ENCODE measurements at regions not wholly inside any gene's neighbourhood (a gene's known extent, or its start where the extent isn't known, plus 50 kb on each side); places are given as distances from the start of the nearest gene placed in this dataset.
A peak's percentile ranks its signal among the peaks of the same experiment; 100 is the strongest.
"Not testable (repeated sequence)": the region's sequence is repeated elsewhere in the genome, so short reads cannot be mapped to it uniquely, and the experiment has no call there.

GRCh38 chr20:17822540-17823408, 123.0 kb downstream of the BANF2 start:
- H3K27ac ChIP-seq (replicated peaks; ENCODE audit: low read length): no peak overlapping the region
- H3K14ac ChIP-seq (ENCODE audit: low read length): no peak overlapping the region

GRCh38 chr20:17822039-17822438, 122.3 kb downstream of the BANF2 start:
- H3K4me1 ChIP-seq (ENCODE audit: control insufficient read depth in 2 of 2, insufficient read depth in 1 of 2, low read depth in 1 of 2, low read length in 2 of 2): no peaks in the 10 kb centered on the region
- H3K4me3 ChIP-seq (ENCODE audit: low read length in 2 of 2): peak overlapping the region in 1 of 2 donors; percentile 9
- no CpG with 5 or more reads among the region's 5 CpGs for WGBS, 2 donors (ENCODE audit: extremely low coverage in 2 of 2, insufficient read length in 2 of 2, insufficient replicate concordance in 1 of 2)
- H2AK5ac ChIP-seq (ENCODE audit: low read depth, low read length): no peak overlapping the region
- no peak overlapping the region for H2BK15ac ChIP-seq (ENCODE audit: low read length)
- no peak overlapping the region for H4K8ac ChIP-seq (ENCODE audit: low read depth, low read length)
- no peak overlapping the region for H3K9ac ChIP-seq (ENCODE audit: low read depth, low read length, poor library complexity)
- no peak overlapping the region for H3K4me2 ChIP-seq (ENCODE audit: insufficient read depth, low read length, poor library complexity, severe bottlenecking)
- H3K27ac ChIP-seq (replicated peaks; ENCODE audit: low read length): no peak overlapping the region
- H2BK12ac ChIP-seq (ENCODE audit: low read length): no peak overlapping the region
- no peak for DNase-seq (ENCODE audit: low spot score)
- H4K91ac ChIP-seq (ENCODE audit: low read depth, low read length, poor library complexity): no peak overlapping the region
- H3K36me3 ChIP-seq (replicated peaks in 1 of 2; ENCODE audit: control insufficient read depth in 2 of 2, insufficient read depth in 2 of 2, low read length in 2 of 2): no peaks in the 10 kb centered on the region
- peaks cover 0 to 2% of the 10 kb centered on the region in 2 donors for H3K9me3 ChIP-seq (replicated peaks in 1 of 2; ENCODE audit: control insufficient read depth in 2 of 2, insufficient read depth in 1 of 2, low read depth in 1 of 2, low read length in 2 of 2)
- H3K18ac ChIP-seq (ENCODE audit: low read length): no peak overlapping the region
- no peaks in the 10 kb centered on the region for H3K79me1 ChIP-seq (ENCODE audit: low read depth, low read length)
- no peak overlapping the region for H2AFZ ChIP-seq (ENCODE audit: low read length)
- no peak overlapping the region for H3K14ac ChIP-seq (ENCODE audit: low read length)
- H3K4ac ChIP-seq (ENCODE audit: low read length): no peak overlapping the region
- H3K27me3 ChIP-seq (ENCODE audit: control insufficient read depth in 3 of 3, insufficient read depth in 3 of 3, low read depth in 1 of 3, low read length in 3 of 3): peaks cover 0 to 9% (median 0%) of the 10 kb centered on the region in 3 experiments
- H2BK5ac ChIP-seq (ENCODE audit: low read length): no peak overlapping the region
- no peak overlapping the region for H2BK120ac ChIP-seq (ENCODE audit: low read depth, low read length)
- no peak overlapping the region for H3K23ac ChIP-seq (ENCODE audit: low read depth, low read length, poor library complexity)

More at GRCh38 chr20:17822540-17823408, 123.0 kb downstream of the BANF2 start:
- H3K9ac ChIP-seq (ENCODE audit: low read depth, low read length, poor library complexity): no peak overlapping the region
- H3K4me3 ChIP-seq (ENCODE audit: low read length in 2 of 2): no peak overlapping the region
- no peak overlapping the region for H2BK15ac ChIP-seq (ENCODE audit: low read length)
- no peak overlapping the region for H3K4me2 ChIP-seq (ENCODE audit: insufficient read depth, low read length, poor library complexity, severe bottlenecking)
- H3K9me3 ChIP-seq (replicated peaks in 1 of 2; ENCODE audit: control insufficient read depth in 2 of 2, insufficient read depth in 1 of 2, low read depth in 1 of 2, low read length in 2 of 2): peaks cover 0 to 2% of the 10 kb centered on the region in 2 donors
- no peak overlapping the region for H2BK5ac ChIP-seq (ENCODE audit: low read length)
- no peak overlapping the region for H4K91ac ChIP-seq (ENCODE audit: low read depth, low read length, poor library complexity)
- no peak for DNase-seq (ENCODE audit: low spot score)
- H2AFZ ChIP-seq (ENCODE audit: low read length): no peak overlapping the region
- WGBS, 2 donors (ENCODE audit: extremely low coverage in 2 of 2, insufficient read length in 2 of 2, insufficient replicate concordance in 1 of 2): no CpG with 5 or more reads among the region's 15 CpGs
- no peak overlapping the region for H2AK5ac ChIP-seq (ENCODE audit: low read depth, low read length)
- H2BK12ac ChIP-seq (ENCODE audit: low read length): no peak overlapping the region
- no peak overlapping the region for H3K4ac ChIP-seq (ENCODE audit: low read length)
- no peak overlapping the region for H4K8ac ChIP-seq (ENCODE audit: low read depth, low read length)
- no peak overlapping the region for H3K23ac ChIP-seq (ENCODE audit: low read depth, low read length, poor library complexity)
- H3K4me1 ChIP-seq (ENCODE audit: control insufficient read depth in 2 of 2, insufficient read depth in 1 of 2, low read depth in 1 of 2, low read length in 2 of 2): no peaks in the 10 kb centered on the region
- H3K18ac ChIP-seq (ENCODE audit: low read length): no peak overlapping the region
- no peaks in the 10 kb centered on the region for H3K79me1 ChIP-seq (ENCODE audit: low read depth, low read length)
- no peaks in the 10 kb centered on the region for H3K36me3 ChIP-seq (replicated peaks in 1 of 2; ENCODE audit: control insufficient read depth in 2 of 2, insufficient read depth in 2 of 2, low read length in 2 of 2)
- peaks cover 0 to 9% (median 0%) of the 10 kb centered on the region in 3 experiments for H3K27me3 ChIP-seq (ENCODE audit: control insufficient read depth in 3 of 3, insufficient read depth in 3 of 3, low read depth in 1 of 3, low read length in 3 of 3)
- H2BK120ac ChIP-seq (ENCODE audit: low read depth, low read length): no peak overlapping the region

GRCh38 chr20:17821606-17822005, 121.8 kb downstream of the BANF2 start:
- not testable (repeated sequence) for H2AFZ ChIP-seq (ENCODE audit: low read length); H3K4me2 ChIP-seq (ENCODE audit: insufficient read depth, low read length, poor library complexity, severe bottlenecking); H3K27me3 ChIP-seq (ENCODE audit: control insufficient read depth in 3 of 3, insufficient read depth in 3 of 3, low read depth in 1 of 3, low read length in 3 of 3); H2BK5ac ChIP-seq (ENCODE audit: low read length); H4K91ac ChIP-seq (ENCODE audit: low read depth, low read length, poor library complexity); H2AK5ac ChIP-seq (ENCODE audit: low read depth, low read length); H3K9ac ChIP-seq (ENCODE audit: low read depth, low read length, poor library complexity); H3K18ac ChIP-seq (ENCODE audit: low read length); H2BK15ac ChIP-seq (ENCODE audit: low read length); H3K27ac ChIP-seq (replicated peaks; ENCODE audit: low read length); H4K8ac ChIP-seq (ENCODE audit: low read depth, low read length); H2BK12ac ChIP-seq (ENCODE audit: low read length); H2BK120ac ChIP-seq (ENCODE audit: low read depth, low read length); H3K9me3 ChIP-seq (replicated peaks in 1 of 2; ENCODE audit: control insufficient read depth in 2 of 2, insufficient read depth in 1 of 2, low read depth in 1 of 2, low read length in 2 of 2); H3K14ac ChIP-seq (ENCODE audit: low read length); H3K4me3 ChIP-seq (ENCODE audit: low read length in 2 of 2); H3K36me3 ChIP-seq (replicated peaks in 1 of 2; ENCODE audit: control insufficient read depth in 2 of 2, insufficient read depth in 2 of 2, low read length in 2 of 2); DNase-seq (ENCODE audit: low spot score); H3K79me1 ChIP-seq (ENCODE audit: low read depth, low read length); H3K23ac ChIP-seq (ENCODE audit: low read depth, low read length, poor library complexity); H3K4ac ChIP-seq (ENCODE audit: low read length); H3K4me1 ChIP-seq (ENCODE audit: control insufficient read depth in 2 of 2, insufficient read depth in 1 of 2, low read depth in 1 of 2, low read length in 2 of 2)
- no CpG with 5 or more reads among the region's 3 CpGs for WGBS, 2 donors (ENCODE audit: extremely low coverage in 2 of 2, insufficient read length in 2 of 2, insufficient replicate concordance in 1 of 2)

DNA sequence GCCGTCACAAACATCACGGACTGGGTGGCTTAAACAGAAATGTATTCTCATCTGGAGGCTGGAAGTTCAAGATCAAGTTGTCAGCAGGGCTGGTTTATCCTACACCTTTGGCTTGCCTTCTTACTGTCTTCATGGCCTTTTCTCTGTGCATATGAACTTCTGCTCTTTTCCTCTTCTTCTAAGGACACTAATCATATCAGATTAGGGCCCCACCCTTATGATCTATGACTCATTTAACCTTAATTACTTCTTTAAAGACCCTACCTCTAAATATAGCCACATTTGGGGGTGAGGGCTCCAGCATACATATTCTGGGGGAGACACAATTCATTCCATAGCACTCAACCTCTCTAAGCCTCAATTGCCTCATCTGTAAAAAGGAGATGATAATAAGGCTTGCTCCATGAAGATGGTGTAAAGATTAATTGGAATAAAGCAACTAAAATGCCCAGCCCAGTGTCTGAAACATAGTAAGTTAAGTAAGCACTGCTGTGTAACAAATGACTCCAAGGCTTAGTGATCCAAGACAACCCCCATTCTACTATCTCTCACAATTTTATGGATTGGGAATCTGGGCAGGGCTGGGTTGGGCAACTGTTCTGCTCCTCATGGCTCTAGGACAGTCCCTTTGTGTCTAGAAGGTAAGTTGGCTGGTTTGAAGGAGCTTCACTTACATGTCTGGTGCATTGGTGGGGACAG, 119.8 kb downstream of the BANF2 start:
- no peak overlapping the region for H3K4me3 ChIP-seq (ENCODE audit: low read length in 2 of 2)
- no peak overlapping the region for H4K91ac ChIP-seq (ENCODE audit: low read depth, low read length, poor library complexity)
- H3K27ac ChIP-seq (replicated peaks; ENCODE audit: low read length): no peak overlapping the region
- no peak overlapping the region for H3K23ac ChIP-seq (ENCODE audit: low read depth, low read length, poor library complexity)
- no peaks in the 10 kb centered on the region for H3K4me1 ChIP-seq (ENCODE audit: control insufficient read depth in 2 of 2, insufficient read depth in 1 of 2, low read depth in 1 of 2, low read length in 2 of 2)
- H3K18ac ChIP-seq (ENCODE audit: low read length): no peak overlapping the region
- no peaks in the 10 kb centered on the region for H3K79me1 ChIP-seq (ENCODE audit: low read depth, low read length)
- H2AK5ac ChIP-seq (ENCODE audit: low read depth, low read length): no peak overlapping the region
- H2BK120ac ChIP-seq (ENCODE audit: low read depth, low read length): no peak overlapping the region
- peaks cover 0 to 2% of the 10 kb centered on the region in 2 donors for H3K9me3 ChIP-seq (replicated peaks in 1 of 2; ENCODE audit: control insufficient read depth in 2 of 2, insufficient read depth in 1 of 2, low read depth in 1 of 2, low read length in 2 of 2)
- H2BK5ac ChIP-seq (ENCODE audit: low read length): no peak overlapping the region
- WGBS, 2 donors (ENCODE audit: extremely low coverage in 2 of 2, insufficient read length in 2 of 2, insufficient replicate concordance in 1 of 2): no CpG with 5 or more reads among the region's 2 CpGs
- no peak overlapping the region for H2BK15ac ChIP-seq (ENCODE audit: low read length)
- H3K14ac ChIP-seq (ENCODE audit: low read length): no peak overlapping the region
- H3K4me2 ChIP-seq (ENCODE audit: insufficient read depth, low read length, poor library complexity, severe bottlenecking): no peak overlapping the region
- no peak overlapping the region for H4K8ac ChIP-seq (ENCODE audit: low read depth, low read length)
- no peak overlapping the region for H3K4ac ChIP-seq (ENCODE audit: low read length)
- H3K36me3 ChIP-seq (replicated peaks in 1 of 2; ENCODE audit: control insufficient read depth in 2 of 2, insufficient read depth in 2 of 2, low read length in 2 of 2): no peaks in the 10 kb centered on the region
- H2BK12ac ChIP-seq (ENCODE audit: low read length): no peak overlapping the region
- H3K9ac ChIP-seq (ENCODE audit: low read depth, low read length, poor library complexity): no peak overlapping the region
- H3K27me3 ChIP-seq (ENCODE audit: control insufficient read depth in 3 of 3, insufficient read depth in 3 of 3, low read depth in 1 of 3, low read length in 3 of 3): peaks cover 0 to 12% (median 0%) of the 10 kb centered on the region in 3 experiments
- DNase-seq (ENCODE audit: low spot score): no peak
- no peak overlapping the region for H2AFZ ChIP-seq (ENCODE audit: low read length)

Measured in neuronal stem cell (in vitro differentiated cells).